Sigmoid colon (tissue), 6 donors: ENCODE measurements at regions not wholly inside any gene's neighbourhood (a gene's known extent, or its start where the extent isn't known, plus 50 kb on each side); places are given as distances from the start of the nearest gene placed in this dataset.
A peak's percentile ranks its signal among the peaks of the same experiment; 100 is the strongest.

Experiments
- DNase-seq: peaks from one replicate; pipeline ENCODE4 v3.0.0-alpha.2; 2019
- H3K27ac ChIP-seq, 4 donors: fragments of 200-600 bp; sonication (generic); one replicate each; pipeline ENCODE4 v1.5.1; 2016 to 2019; ENCODE audit warnings: mild to moderate bottlenecking in 1 of 4
- H3K27me3 ChIP-seq, 3 donors: fragments of 200-600 bp; sonication (generic); one replicate each; pipeline ENCODE4 v1.5.1; 2019; ENCODE audit warnings: mild to moderate bottlenecking in 1 of 3
- H3K36me3 ChIP-seq, 4 donors: fragments of 200-600 bp; sonication (generic); one replicate each; pipeline ENCODE4 v1.5.1; 2016 to 2019
- H3K4me1 ChIP-seq, 4 donors: fragments of 200-600 bp; sonication (generic); one replicate each; pipeline ENCODE4 v1.5.1; 2017 to 2019
- H3K4me3 ChIP-seq, 4 donors: fragments of 200-600 bp; sonication (generic); one replicate each; pipeline ENCODE4 v1.5.1; 2017 to 2019; ENCODE audit warnings: mild to moderate bottlenecking in 2 of 4, moderate library complexity in 1 of 4
- H3K9me3 ChIP-seq, 4 donors: fragments of 200-600 bp in 3 of 4; sonication (generic) in 3 of 4; one replicate each; pipeline versions ENCODE4 v1.5.1 to v1.6.1; 2013 to 2019
- EP300 ChIP-seq, 4 donors: sonication (generic); formaldehyde crosslinking; IDR thresholded peaks; one replicate each; pipeline ENCODE4 v1.6.1; 2017; ENCODE audit warnings: antibody characterized with exemption in 4 of 4
- POLR2A ChIP-seq, 2 donors: fragments of 450-650 bp; IDR thresholded peaks; one replicate each; pipeline ENCODE4 v1.6.1; 2016; ENCODE audit warnings: antibody characterized with exemption in 2 of 2, mild to moderate bottlenecking in 2 of 2, moderate library complexity in 2 of 2
- POLR2AphosphoS5 ChIP-seq, 4 donors: sonication (generic); formaldehyde crosslinking; IDR thresholded peaks; one replicate each; pipeline ENCODE4 v1.6.1; 2017; ENCODE audit warnings: antibody characterized with exemption in 4 of 4
- WGBS, 2 donors: extraction: QIAGEN DNeasy Blood & Tissue Kit; methylation state at CpG; one replicate each; pipeline ENCODE4 v1.1.7; 2013; 5-methylcytosine and 5-hydroxymethylcytosine counted together
- intact Hi-C: fragments of 100-400 bp; cut with DNase I; formaldehyde crosslinking; loops from one replicate; pipeline ENCODE4 v1.15.1; 2023
- TF ChIP-seq, protein P1 (sequence below), 4 experiments: fragments of 450-650 bp in 3 of 4; fragments of 200-600 bp in 1 of 4; IDR thresholded peaks; one replicate each; pipeline ENCODE4 v1.5.1; 2016 to 2019; ENCODE audit warnings: antibody characterized with exemption in 4 of 4, mild to moderate bottlenecking in 3 of 4, moderate library complexity in 2 of 4
- donor health status: healthy with polysubstance abuse.
- donor health status: healthy.

GRCh38 chr3:170718848-170719247, 133.0 kb upstream of the SLC7A14 start:
- Histone ChIP-seq H3K4me1 (no peaks in the 10 kb centered on the region), H3K4me3 (no peak overlapping the region), H3K36me3 (no peaks in the 10 kb centered on the region), H3K27ac (no peak overlapping the region), H3K9me3 (peaks cover 0 to 3% (median 0%) of the 10 kb centered on the region in 4 donors), H3K27me3 (no peaks in the 10 kb centered on the region)
- no peak for TF ChIP-seq POLR2AphosphoS5 (IDR thresholded peaks at IDR 0.05)
- TF ChIP-seq POLR2A (IDR thresholded peaks at IDR 0.05): no peak
- no peak for TF ChIP-seq EP300 (IDR thresholded peaks at IDR 0.05)
- TF ChIP-seq, protein P1, sequence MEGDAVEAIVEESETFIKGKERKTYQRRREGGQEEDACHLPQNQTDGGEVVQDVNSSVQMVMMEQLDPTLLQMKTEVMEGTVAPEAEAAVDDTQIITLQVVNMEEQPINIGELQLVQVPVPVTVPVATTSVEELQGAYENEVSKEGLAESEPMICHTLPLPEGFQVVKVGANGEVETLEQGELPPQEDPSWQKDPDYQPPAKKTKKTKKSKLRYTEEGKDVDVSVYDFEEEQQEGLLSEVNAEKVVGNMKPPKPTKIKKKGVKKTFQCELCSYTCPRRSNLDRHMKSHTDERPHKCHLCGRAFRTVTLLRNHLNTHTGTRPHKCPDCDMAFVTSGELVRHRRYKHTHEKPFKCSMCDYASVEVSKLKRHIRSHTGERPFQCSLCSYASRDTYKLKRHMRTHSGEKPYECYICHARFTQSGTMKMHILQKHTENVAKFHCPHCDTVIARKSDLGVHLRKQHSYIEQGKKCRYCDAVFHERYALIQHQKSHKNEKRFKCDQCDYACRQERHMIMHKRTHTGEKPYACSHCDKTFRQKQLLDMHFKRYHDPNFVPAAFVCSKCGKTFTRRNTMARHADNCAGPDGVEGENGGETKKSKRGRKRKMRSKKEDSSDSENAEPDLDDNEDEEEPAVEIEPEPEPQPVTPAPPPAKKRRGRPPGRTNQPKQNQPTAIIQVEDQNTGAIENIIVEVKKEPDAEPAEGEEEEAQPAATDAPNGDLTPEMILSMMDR (IDR thresholded peaks at IDR 0.05): no peak
- intact Hi-C loops: no loop called here
- no peak for DNase-seq
- WGBS, 2 donors: 91 to 93% methylated on average over 3 of the region's 3 CpGs

DNA sequence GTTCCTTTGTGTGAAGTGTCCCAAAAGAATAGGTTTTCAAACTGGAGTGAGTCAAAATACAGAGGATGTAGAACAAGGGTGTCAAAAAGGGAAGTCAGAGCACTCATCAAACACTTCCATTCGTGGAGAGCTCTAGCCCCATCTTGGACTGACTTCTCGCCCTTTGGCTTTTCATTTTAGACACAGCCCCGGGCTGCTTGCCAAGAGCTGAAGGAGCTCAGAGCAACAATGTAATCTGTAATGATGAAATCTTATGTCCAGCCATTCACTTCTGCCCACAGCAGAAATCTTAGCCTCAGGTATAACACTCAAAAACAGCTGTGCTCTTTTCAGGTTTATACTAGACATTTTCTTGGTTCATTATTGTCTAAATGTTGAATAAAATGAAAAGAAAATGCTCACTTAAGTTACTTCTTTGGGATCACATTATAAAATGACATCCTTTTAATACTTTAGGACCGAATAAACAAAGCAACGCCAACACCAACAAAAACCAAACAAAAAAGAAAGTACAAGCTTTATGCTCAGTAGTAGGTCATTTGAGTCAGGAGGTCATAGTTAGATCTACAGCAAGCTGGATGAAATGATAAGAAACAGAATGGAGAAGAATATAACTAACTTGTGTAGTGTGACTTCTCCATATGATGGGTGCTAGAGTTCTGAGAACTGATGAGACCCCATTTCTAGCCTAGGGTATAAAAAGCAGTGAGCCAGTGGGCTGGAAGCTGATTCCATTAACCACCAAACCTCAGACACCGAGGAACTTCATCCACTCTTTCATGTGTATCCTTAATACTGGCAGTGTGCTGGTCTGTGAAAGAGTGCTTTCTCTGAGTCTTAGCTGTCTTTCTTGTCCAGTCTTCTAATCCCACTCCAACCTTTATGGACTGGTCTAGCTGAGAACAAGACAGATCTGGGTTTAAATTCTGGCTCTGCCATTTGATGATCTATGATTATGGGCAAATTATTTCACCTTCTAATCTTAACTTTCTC, 131.8 kb upstream of the SLC7A14 start:
- WGBS, 2 donors: 66 to 80% methylated on average over 6 of the region's 6 CpGs
- Histone ChIP-seq H3K27ac (no peak overlapping the region), H3K4me3 (no peak overlapping the region), H3K36me3 (no peaks in the 10 kb centered on the region), H3K27me3 (no peaks in the 10 kb centered on the region), H3K4me1 (no peaks in the 10 kb centered on the region), H3K9me3 (peaks cover 0 to 3% (median 0%) of the 10 kb centered on the region in 4 donors)
- no peak for TF ChIP-seq POLR2AphosphoS5 (IDR thresholded peaks at IDR 0.05)
- TF ChIP-seq, protein P1 (IDR thresholded peaks at IDR 0.05): no peak
- no peak for TF ChIP-seq POLR2A (IDR thresholded peaks at IDR 0.05)
- no peak for TF ChIP-seq EP300 (IDR thresholded peaks at IDR 0.05)
- DNase-seq: peak; percentile 63
- intact Hi-C loops: no loop called here

GRCh38 chr3:170716172-170716805, 130.4 kb upstream of the SLC7A14 start:
- Histone ChIP-seq H3K27ac (no peak overlapping the region), H3K9me3 (peaks cover 0 to 3% (median 0%) of the 10 kb centered on the region in 4 donors), H3K36me3 (no peaks in the 10 kb centered on the region), H3K27me3 (no peaks in the 10 kb centered on the region), H3K4me1 (no peaks in the 10 kb centered on the region), H3K4me3 (no peak overlapping the region)
- WGBS, 2 donors: 78 to 85% methylated on average over 5 of the region's 5 CpGs
- intact Hi-C loops: no loop called here
- DNase-seq: no peak
- TF ChIP-seq EP300 (IDR thresholded peaks at IDR 0.05) (no peak), POLR2A (IDR thresholded peaks at IDR 0.05) (no peak), POLR2AphosphoS5 (IDR thresholded peaks at IDR 0.05) (no peak)
- TF ChIP-seq, protein P1 (IDR thresholded peaks at IDR 0.05): no peak

DNA sequence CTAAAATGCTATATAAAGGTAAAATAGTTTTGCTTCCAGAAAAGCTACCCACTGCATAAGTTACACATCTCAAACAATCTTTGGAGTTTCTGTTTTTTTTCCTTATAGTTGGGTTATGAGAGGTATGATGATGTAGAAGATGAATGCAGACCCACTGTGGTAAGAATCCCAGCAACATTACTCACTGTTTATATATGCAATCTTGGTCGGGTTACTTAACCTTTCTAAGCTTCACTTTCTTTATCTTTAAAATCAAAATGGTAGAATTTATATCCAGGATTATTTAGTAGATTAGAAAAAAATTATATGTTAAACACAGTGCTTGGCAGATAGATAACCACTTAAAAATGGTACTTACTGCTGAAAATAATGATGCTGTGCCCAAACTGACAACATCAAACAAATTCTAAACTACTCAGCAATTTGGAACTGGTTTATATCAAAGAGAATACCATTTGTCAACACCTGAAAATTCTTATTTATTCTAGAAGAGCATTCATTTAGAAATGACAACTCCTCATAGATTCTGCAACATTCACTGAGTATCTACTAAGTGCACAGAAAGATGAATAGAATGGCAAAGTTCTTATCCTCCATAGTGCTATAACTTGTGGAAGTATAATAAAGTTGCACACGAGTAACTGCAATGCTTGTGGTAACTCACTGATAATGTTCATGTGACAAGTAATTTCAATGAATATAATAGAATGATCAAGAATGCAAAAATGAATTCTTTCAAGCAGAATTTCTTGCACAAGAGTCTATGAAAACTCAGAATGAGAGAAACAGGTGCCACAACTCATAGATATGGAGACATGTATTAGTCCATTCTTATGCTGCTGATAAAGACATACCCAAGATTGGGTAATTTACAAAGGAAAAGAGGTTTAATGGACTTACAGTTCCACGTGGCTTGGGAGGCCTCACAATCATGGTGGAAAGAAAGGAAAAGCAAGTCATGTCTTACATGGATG, 129.0 kb upstream of the SLC7A14 start:
- DNase-seq: no peak
- H3K9me3 ChIP-seq: peaks cover 0 to 4% (median 1%) of the 10 kb centered on the region in 4 donors
- no peaks in the 10 kb centered on the region for H3K36me3 ChIP-seq
- no peaks in the 10 kb centered on the region for H3K4me1 ChIP-seq
- no peak for TF ChIP-seq POLR2A (IDR thresholded peaks at IDR 0.05)
- TF ChIP-seq, protein P1 (IDR thresholded peaks at IDR 0.05): no peak
- no peaks in the 10 kb centered on the region for H3K27me3 ChIP-seq
- intact Hi-C loops: no loop called here
- H3K27ac ChIP-seq: no peak overlapping the region
- WGBS, 2 donors: 64 to 82% methylated on average over 3 of the region's 3 CpGs
- H3K4me3 ChIP-seq: no peak overlapping the region
